Colonic mucosa (tissue), 4 donors: ENCODE measurements at regions not wholly inside any gene's neighbourhood (a gene's known extent, or its start where the extent isn't known, plus 50 kb on each side); places are given as distances from the start of the nearest gene placed in this dataset.
A peak's percentile ranks its signal among the peaks of the same experiment; 100 is the strongest.
"Not testable (repeated sequence)": the region's sequence is repeated elsewhere in the genome, so short reads cannot be mapped to it uniquely, and the experiment has no call there.

Source experiments
- DNase-seq: peaks from one replicate; pipeline ENCODE4 v3.0.0-alpha.2; 2020
- H3K27ac ChIP-seq: fragments of 200-600 bp; one replicate; pipeline ENCODE4 v1.8.0; 2021
- H3K27me3 ChIP-seq: fragments of 200-600 bp; one replicate; pipeline ENCODE4 v1.8.0; 2021
- H3K36me3 ChIP-seq: fragments of 200-600 bp; one replicate; pipeline ENCODE4 v1.8.0; 2021
- H3K4me1 ChIP-seq: fragments of 200-600 bp; one replicate; pipeline ENCODE4 v1.8.0; 2021; ENCODE audit warnings: mild to moderate bottlenecking
- H3K4me3 ChIP-seq: fragments of 200-600 bp; one replicate; pipeline ENCODE4 v1.8.0; 2021
- H3K9ac ChIP-seq, 2 donors: one replicate each; pipeline ENCODE4 v1.7.0; 2013; ENCODE audit warnings: control low read depth in 2 of 2, low read depth in 2 of 2, low read length in 2 of 2
- H3K9me3 ChIP-seq: fragments of 200-600 bp; one replicate; pipeline ENCODE4 v1.8.0; 2021
- intact Hi-C: fragments of 100-400 bp; cut with DNase I; formaldehyde crosslinking; loops from one replicate; pipeline ENCODE4 v1.14.1; 2022
- donor health status: healthy.
- donor health status: DM: no; HTN: no; CAD: no.
- donor health status: DM: no; HTN: no; CAD: no.

DNA sequence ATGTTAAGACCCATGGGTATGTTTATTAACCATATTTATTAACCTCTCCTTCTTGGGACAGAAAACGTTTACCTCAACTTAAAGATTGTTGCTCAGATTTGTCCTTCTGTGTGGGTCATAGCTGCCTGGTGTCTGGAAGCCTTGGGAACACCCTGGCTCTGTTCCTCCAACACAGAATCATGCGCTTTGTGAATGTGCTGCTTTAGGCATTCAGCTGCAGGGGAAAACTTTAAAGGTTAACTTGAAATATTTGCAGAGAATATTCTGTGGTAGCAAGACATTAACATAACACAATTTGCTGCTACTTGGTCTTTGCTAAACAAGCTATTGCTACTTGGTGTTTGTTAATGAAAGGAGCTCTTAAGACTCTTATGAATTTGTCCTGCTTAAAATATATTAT is 50.5 kb upstream of the THOC3 start:
- H3K4me1 ChIP-seq, H3K36me3 ChIP-seq, H3K4me3 ChIP-seq, DNase-seq, intact Hi-C loops, H3K27me3 ChIP-seq, H3K9ac ChIP-seq, H3K9me3 ChIP-seq, H3K27ac ChIP-seq: not testable (repeated sequence)

DNA sequence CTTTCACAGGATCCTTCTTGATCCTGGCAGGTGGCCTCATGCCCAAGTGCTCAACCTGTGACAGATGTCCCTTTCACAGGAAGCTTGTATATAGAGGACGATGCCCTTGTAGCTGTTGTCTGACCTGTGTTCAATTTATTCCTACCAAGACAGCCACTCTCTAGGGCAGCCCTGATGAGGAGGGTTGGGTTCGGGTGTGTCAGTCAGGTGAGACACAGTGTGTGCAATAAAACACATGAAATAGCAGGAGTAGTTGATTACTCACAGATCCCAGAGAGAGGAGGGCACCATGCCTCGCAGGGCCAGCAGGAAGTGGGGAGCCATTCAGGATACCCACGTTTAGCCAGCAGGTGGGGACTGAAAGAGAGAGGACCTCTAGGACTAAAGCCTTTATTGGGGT is 52.7 kb upstream of the THOC3 start:
- H3K4me3 ChIP-seq, H3K27ac ChIP-seq, H3K9me3 ChIP-seq, H3K9ac ChIP-seq, H3K4me1 ChIP-seq, H3K36me3 ChIP-seq, H3K27me3 ChIP-seq, intact Hi-C loops: not testable (repeated sequence)
- peak; percentile 81 for DNase-seq

- H3K36me3 ChIP-seq, DNase-seq, H3K9ac ChIP-seq, H3K9me3 ChIP-seq, intact Hi-C loops, H3K27me3 ChIP-seq, H3K4me1 ChIP-seq, H3K4me3 ChIP-seq, H3K27ac ChIP-seq: not testable (repeated sequence)
Measured at GRCh38 chr5:176023535-176023934, 55.4 kb upstream of the THOC3 start.

GRCh38 chr5:176029445-176029844 is 61.3 kb upstream of the THOC3 start:
- H3K4me3 ChIP-seq, H3K36me3 ChIP-seq, intact Hi-C loops, H3K27ac ChIP-seq, H3K27me3 ChIP-seq, H3K9ac ChIP-seq, DNase-seq, H3K9me3 ChIP-seq, H3K4me1 ChIP-seq: not testable (repeated sequence)

GRCh38 chr5:176030361-176031117 is 62.4 kb upstream of the THOC3 start:
- H3K27me3 ChIP-seq, DNase-seq, H3K9ac ChIP-seq, intact Hi-C loops, H3K27ac ChIP-seq, H3K4me1 ChIP-seq, H3K4me3 ChIP-seq, H3K9me3 ChIP-seq, H3K36me3 ChIP-seq: not testable (repeated sequence)

DNA sequence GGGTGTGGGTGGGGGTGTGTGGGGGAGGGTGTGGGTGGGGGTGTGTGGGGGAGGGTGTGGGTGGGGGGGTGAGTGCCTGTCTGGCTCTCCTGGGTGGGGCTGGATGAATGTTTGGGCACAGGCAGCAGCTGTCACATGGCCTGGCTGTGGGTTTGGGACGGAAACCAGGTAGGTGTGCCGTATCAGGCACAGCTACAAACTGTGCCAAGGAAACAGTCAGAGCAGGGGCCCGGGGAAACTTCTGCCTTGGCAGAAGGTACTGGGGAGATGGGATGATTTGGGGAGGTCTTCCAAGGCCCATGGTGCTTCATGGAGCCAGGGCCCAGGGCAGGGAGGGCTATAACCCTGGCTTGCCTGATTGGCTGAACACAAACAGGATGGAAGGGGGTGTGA is 63.0 kb upstream of the THOC3 start:
- intact Hi-C loops, H3K9me3 ChIP-seq, H3K4me1 ChIP-seq, H3K36me3 ChIP-seq, DNase-seq, H3K27me3 ChIP-seq, H3K27ac ChIP-seq, H3K9ac ChIP-seq, H3K4me3 ChIP-seq: not testable (repeated sequence)

DNA sequence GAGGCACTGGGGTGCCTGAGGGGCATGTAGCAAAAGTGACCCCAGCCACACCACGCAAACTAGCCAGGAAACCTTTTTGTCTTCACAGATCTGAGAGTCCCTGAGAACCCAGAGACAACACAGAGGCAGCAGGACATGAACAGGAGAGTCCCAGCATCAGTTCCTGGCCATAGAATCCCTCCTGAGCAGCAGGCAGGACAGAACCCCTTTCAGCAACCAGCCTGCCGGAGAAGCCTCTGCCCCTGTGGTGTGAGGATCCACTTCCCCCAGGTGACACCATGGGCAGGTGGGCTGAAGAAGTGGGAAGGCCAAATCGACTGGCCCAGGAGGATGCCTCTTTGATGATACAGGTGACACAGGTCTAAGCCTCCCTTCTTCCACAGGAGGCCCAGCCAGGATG is 65.1 kb upstream of the THOC3 start:
- H3K9ac ChIP-seq, DNase-seq, H3K9me3 ChIP-seq, H3K27ac ChIP-seq, H3K4me3 ChIP-seq, H3K4me1 ChIP-seq, intact Hi-C loops, H3K27me3 ChIP-seq, H3K36me3 ChIP-seq: not testable (repeated sequence)

GRCh38 chr5:176034407-176035200 is 66.5 kb upstream of the THOC3 start:
- H3K27ac ChIP-seq, H3K9ac ChIP-seq, H3K4me1 ChIP-seq, H3K9me3 ChIP-seq, H3K27me3 ChIP-seq, intact Hi-C loops, H3K36me3 ChIP-seq, DNase-seq, H3K4me3 ChIP-seq: not testable (repeated sequence)

- H3K27ac ChIP-seq, H3K4me3 ChIP-seq, H3K4me1 ChIP-seq, H3K27me3 ChIP-seq, H3K9ac ChIP-seq, H3K36me3 ChIP-seq, DNase-seq, H3K9me3 ChIP-seq, intact Hi-C loops: not testable (repeated sequence)
Measured at GRCh38 chr5:176035201-176035530, 67.1 kb upstream of the THOC3 start.

DNA sequence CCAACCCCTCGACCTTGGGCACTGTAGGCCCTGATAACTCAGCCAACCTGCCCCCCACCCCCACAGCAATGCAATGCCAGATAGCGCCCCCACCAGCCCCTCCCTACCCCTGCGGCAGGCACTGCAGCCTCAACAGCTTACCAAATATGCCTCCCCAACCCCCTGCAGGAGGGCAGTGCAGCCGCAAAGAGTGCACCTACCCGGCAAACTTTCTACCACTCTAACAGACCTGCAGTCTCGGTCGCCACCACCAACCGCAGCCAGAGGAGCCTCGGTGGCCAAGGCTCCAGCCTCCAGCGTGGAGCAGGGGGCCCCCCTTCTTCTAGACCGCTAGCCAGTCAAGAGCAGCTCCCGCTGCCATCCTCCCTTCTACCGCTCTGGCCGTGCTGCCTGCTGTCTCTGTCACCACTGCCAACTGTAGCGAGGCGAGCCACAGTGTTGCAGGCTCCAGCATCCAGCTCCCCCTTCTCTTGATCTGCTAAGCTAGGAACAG is 67.7 kb upstream of the THOC3 start:
- H3K9ac ChIP-seq, H3K9me3 ChIP-seq, DNase-seq, H3K4me1 ChIP-seq, H3K36me3 ChIP-seq, H3K4me3 ChIP-seq, H3K27ac ChIP-seq, H3K27me3 ChIP-seq, intact Hi-C loops: not testable (repeated sequence)

GRCh38 chr5:176036391-176036790 is 68.3 kb upstream of the THOC3 start:
- H3K36me3 ChIP-seq, H3K4me1 ChIP-seq, H3K4me3 ChIP-seq, intact Hi-C loops, H3K9me3 ChIP-seq, H3K9ac ChIP-seq, H3K27ac ChIP-seq, H3K27me3 ChIP-seq, DNase-seq: not testable (repeated sequence)

DNA sequence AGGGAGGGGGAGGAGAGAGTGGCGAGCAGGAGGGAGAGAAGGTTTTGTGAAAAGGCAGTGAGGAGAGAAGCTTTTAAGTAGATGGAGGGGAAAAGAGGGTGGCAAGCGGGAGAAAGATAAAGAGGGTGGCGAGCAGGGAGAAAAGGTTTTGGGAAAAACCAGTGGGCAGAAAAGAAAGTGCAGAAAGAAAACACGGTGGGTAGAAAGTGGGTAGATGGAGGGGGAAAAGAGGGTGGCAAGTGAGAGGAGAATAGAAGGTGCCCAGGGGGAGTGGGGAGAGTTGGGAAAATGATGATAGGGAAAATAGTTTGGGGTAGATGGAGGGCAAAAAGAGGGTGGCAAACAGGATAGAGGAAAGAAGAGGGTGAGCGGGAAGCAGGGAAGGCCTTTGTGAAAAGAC is 69.1 kb upstream of the THOC3 start:
- H3K4me1 ChIP-seq, H3K9me3 ChIP-seq, H3K4me3 ChIP-seq, H3K9ac ChIP-seq, H3K27me3 ChIP-seq, intact Hi-C loops, H3K27ac ChIP-seq, DNase-seq, H3K36me3 ChIP-seq: not testable (repeated sequence)

DNA sequence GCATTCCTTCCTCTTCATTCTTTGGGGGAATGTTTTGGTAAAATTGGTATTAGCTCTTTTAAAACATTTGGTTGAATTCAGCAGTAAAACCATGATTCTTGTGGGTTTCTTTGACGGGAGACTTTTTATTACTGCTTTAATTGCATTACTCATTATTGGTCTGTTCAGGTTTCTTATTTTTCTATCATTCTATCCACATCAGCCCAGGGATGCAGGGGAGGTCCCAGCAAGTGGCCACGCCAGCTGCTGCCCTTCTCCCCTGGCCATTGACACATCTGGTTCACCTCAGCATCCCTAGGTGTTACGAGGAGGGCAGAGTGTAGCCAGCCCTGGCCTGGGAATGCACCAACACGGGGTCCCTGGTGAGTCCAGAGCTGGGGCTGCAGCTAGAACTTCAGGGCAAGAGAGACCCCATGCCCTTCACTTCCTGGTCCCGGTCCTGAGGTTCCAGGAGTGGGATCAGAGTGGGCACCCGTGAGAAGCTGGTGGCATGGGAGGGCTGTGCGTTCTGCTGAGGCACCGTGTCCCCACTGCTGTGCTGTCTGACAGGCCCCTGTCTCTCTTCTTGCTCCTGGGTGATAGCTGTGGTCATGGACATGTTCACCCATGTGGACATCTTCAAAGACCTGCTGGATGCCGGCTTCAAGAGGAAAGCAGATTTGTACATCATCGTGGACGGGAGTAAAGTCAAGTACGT is 72.1 kb upstream of the THOC3 start:
- H3K27me3 ChIP-seq, H3K9ac ChIP-seq: not testable (repeated sequence)

More for the DNA sequence above, 72.1 kb upstream of the THOC3 start:
- intact Hi-C loops, H3K27ac ChIP-seq, H3K9me3 ChIP-seq, H3K36me3 ChIP-seq, H3K4me3 ChIP-seq, H3K4me1 ChIP-seq, DNase-seq: not testable (repeated sequence)
